ENCODE measurements at regions not wholly inside any gene's neighbourhood (a gene's known extent, or its start where the extent isn't known, plus 50 kb on each side); places are given as distances from the start of the nearest gene placed in this dataset.

- Histone ChIP-seq H3K27me3 (ENCODE audit: control insufficient read depth in 4 of 4, insufficient read depth in 4 of 4, low read length in 3 of 4) (peaks cover 0 to 2% (median 0%) of the 10 kb centered on the region in 4 donors), H3K4me3 (ENCODE audit: low read depth in 1 of 3, low read length in 3 of 3) (no peak overlapping the region), H3K4me1 (ENCODE audit: control insufficient read depth in 4 of 4, insufficient read depth in 4 of 4, low read length in 3 of 4) (no peaks in the 10 kb centered on the region), H3K9me3 (ENCODE audit: control insufficient read depth in 4 of 4, low read length in 3 of 4) (peaks cover 0 to 3% (median under 1%) of the 10 kb centered on the region in 4 donors), H3K9ac (ENCODE audit: low read depth in 1 of 2, low read length in 2 of 2) (no peak overlapping the region), H3K36me3 (ENCODE audit: control insufficient read depth in 4 of 4, insufficient read depth in 3 of 4, low read depth in 1 of 4, low read length in 3 of 4) (no peaks in the 10 kb centered on the region), H3K27ac (ENCODE audit: low read depth in 1 of 2, low read length in 2 of 2) (no peak overlapping the region)
- WGBS = 65% methylated on average over 3 of the region's 3 CpGs
- TF ChIP-seq MAX (IDR thresholded peaks at IDR 0.05) (no peak), FOXA2 (IDR thresholded peaks at IDR 0.05) (no peak), TAF1 (conservative IDR thresholded peaks at IDR 0.05) (no peak), RXRA (IDR thresholded peaks at IDR 0.05) (no peak), FOXA1 (IDR thresholded peaks at IDR 0.05) (no peak)
- no peak for DNase-seq (ENCODE audit: low spot score)
Measured at GRCh38 chr21:25107708-25108107, 499.6 kb downstream of the MRPL39 start.

DNA sequence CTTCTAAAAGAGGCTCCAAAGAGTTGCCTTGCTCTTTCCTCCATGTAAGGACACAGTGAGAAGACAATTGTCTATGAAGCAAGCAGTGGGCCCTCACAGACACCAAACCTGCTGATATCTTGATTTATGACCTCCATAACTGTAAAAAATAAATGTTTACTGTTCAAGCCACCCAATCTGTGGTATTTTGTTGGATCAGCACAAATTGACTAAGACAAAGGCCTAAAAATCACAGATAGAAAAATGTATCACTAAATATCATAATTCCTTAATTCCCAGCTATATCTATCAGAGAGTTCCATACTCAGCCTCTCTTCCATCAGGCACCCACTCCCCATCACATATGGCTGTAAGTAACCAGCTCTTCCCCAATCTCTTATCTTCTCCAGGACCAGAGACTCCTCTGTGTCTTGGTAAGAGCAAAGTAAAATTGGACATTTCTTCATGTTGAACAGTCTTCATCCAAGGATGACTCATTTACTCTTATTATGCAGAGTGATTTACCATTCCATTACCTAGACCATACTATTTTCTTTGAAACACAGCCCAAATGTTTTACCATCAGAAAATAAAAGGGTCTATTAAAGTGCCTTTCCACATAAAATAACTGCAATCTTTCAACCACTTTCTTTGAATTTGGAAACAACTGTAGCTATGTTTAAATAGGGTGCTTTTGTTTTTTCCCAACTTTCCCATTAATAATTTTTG is 503.6 kb downstream of the MRPL39 start:
- no peaks in the 10 kb centered on the region for H3K36me3 ChIP-seq (ENCODE audit: control insufficient read depth in 4 of 4, insufficient read depth in 3 of 4, low read depth in 1 of 4, low read length in 3 of 4)
- no peaks in the 10 kb centered on the region for H3K4me1 ChIP-seq (ENCODE audit: control insufficient read depth in 4 of 4, insufficient read depth in 4 of 4, low read length in 3 of 4)
- no peak for DNase-seq (ENCODE audit: low spot score)
- TF ChIP-seq TAF1 (conservative IDR thresholded peaks at IDR 0.05) (no peak), JUND (IDR thresholded peaks at IDR 0.05) (no peak), FOXA2 (IDR thresholded peaks at IDR 0.05) (no peak), EGR1 (IDR thresholded peaks at IDR 0.05; ENCODE audit: low read depth in 2 of 2) (no peak), MAX (IDR thresholded peaks at IDR 0.05) (no peak), YY1 (IDR thresholded peaks at IDR 0.05) (no peak), HNF4G (IDR thresholded peaks at IDR 0.05) (no peak), RXRA (IDR thresholded peaks at IDR 0.05) (no peak), GABPA (IDR thresholded peaks at IDR 0.05 in 1 of 2, conservative IDR thresholded peaks at IDR 0.05 in 1 of 2) (no peak)
- TF ChIP-seq, protein P1, sequence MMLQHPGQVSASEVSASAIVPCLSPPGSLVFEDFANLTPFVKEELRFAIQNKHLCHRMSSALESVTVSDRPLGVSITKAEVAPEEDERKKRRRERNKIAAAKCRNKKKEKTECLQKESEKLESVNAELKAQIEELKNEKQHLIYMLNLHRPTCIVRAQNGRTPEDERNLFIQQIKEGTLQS (IDR thresholded peaks at IDR 0.05) = no peak
- H3K4me3 ChIP-seq (ENCODE audit: low read depth in 1 of 3, low read length in 3 of 3) = no peak overlapping the region
- H3K27me3 ChIP-seq (ENCODE audit: control insufficient read depth in 4 of 4, insufficient read depth in 4 of 4, low read length in 3 of 4) = peaks cover 0 to 2% (median 0%) of the 10 kb centered on the region in 4 donors
- H3K27ac ChIP-seq (ENCODE audit: low read depth in 1 of 2, low read length in 2 of 2) = no peak overlapping the region
- no peak overlapping the region for H3K9ac ChIP-seq (ENCODE audit: low read depth in 1 of 2, low read length in 2 of 2)
- peaks cover 0 to 3% (median under 1%) of the 10 kb centered on the region in 4 donors for H3K9me3 ChIP-seq (ENCODE audit: control insufficient read depth in 4 of 4, low read length in 3 of 4)

DNA sequence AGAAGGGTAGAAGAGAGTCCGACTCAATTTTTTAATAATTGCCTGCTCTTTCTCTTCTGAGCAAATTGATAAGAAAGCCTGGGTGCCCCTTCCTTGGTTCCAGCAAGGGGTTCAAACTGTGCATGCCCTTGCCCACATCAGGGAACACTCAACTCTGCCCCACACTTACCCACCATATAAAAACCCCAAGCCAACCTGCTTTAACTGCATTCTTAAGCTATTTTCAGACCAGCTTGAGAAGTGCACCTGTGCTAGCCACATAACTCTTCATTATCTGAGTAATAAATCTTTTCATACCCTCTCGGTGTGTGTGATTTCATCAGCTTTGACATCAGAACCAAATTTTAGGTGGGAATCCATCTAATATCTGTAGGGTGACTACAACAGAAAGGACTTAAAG is 509.6 kb downstream of the MRPL39 start:
- no peak for DNase-seq (ENCODE audit: low spot score)

More for the DNA sequence above, 509.6 kb downstream of the MRPL39 start:
- Histone ChIP-seq H3K4me1 (ENCODE audit: control insufficient read depth in 4 of 4, insufficient read depth in 4 of 4, low read length in 3 of 4) (no peaks in the 10 kb centered on the region), H3K9me3 (ENCODE audit: control insufficient read depth in 4 of 4, low read length in 3 of 4) (peaks cover 0 to 2% (median 0%) of the 10 kb centered on the region in 4 donors), H3K27me3 (ENCODE audit: control insufficient read depth in 4 of 4, insufficient read depth in 4 of 4, low read length in 3 of 4) (no peaks in the 10 kb centered on the region), H3K4me3 (ENCODE audit: low read depth in 1 of 3, low read length in 3 of 3) (no peak overlapping the region), H3K36me3 (ENCODE audit: control insufficient read depth in 4 of 4, insufficient read depth in 3 of 4, low read depth in 1 of 4, low read length in 3 of 4) (no peaks in the 10 kb centered on the region), H3K9ac (ENCODE audit: low read depth in 1 of 2, low read length in 2 of 2) (no peak overlapping the region), H3K27ac (ENCODE audit: low read depth in 1 of 2, low read length in 2 of 2) (no peak overlapping the region)
- TF ChIP-seq NR2F2 (IDR thresholded peaks at IDR 0.05) = no peak
- TF ChIP-seq REST (IDR thresholded peaks at IDR 0.05) = no peak
- TF ChIP-seq SP1 (IDR thresholded peaks at IDR 0.05) = no peak
- no peak for TF ChIP-seq EGR1 (IDR thresholded peaks at IDR 0.05; ENCODE audit: low read depth in 2 of 2)
- TF ChIP-seq MAX (IDR thresholded peaks at IDR 0.05) = no peak
- TF ChIP-seq, protein P1 (IDR thresholded peaks at IDR 0.05) = no peak
- 79% methylated on average over 2 of the region's 2 CpGs for WGBS
